ENCODE measurements at regions not wholly inside any gene's neighbourhood (a gene's known extent, or its start where the extent isn't known, plus 50 kb on each side); places are given as distances from the start of the nearest gene placed in this dataset.

GRCh38 chr13:22102271-22102670, 431.4 kb downstream of the FGF9 start:
- TF ChIP-seq TAF1 (IDR thresholded peaks at IDR 0.05; ENCODE audit: borderline replicate concordance, insufficient read depth, low read length) (no peak), FOXP2 (optimal IDR thresholded peaks at IDR 0.05; ENCODE audit: borderline replicate concordance, extremely low read depth, extremely low read length, insufficient read depth) (no peak)

DNA sequence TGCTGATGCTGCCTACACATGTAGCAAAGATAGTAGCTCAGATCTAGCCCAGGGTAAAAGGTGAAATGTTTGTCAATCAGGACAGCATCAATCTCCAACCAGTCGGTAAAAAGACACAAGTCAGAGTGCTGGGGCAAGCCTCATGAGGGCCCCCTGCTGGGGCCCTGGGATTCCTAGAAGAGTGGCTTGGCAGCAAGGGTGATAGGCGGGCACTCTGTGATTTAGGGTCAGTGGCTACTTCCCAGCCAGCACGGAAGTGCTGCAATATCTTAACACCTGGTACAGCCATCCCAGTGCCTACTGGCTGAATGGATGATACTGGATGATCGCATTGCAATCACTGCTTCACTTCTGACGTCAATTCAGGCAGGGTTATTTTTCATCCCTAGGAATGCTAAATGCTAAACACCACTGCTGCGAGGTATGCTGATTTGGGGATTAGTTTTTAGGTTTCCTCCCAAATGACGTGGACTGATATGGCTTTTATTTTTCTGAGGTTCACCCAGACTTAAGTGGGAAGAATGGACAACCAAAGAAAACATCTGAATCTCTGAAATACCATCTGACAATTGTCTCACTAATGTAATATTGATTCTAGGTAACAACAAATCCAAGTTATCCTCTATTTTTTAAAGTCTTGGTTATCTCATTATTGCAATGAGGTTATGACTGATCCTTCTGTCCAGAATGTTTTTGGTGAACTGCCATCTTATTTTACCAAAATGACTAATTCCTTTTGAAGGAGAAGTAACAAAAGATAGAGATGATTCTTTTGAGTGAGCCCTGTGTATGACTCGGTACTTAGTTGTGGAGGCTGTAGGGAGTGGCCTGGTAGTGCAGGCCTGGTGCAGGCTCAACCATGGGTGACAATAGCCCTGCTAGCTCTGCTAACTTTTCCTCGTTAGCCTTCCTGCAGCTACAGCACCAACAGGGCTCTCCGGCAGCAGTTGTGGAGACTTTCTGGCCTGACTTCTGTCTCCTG, 432.5 kb downstream of the FGF9 start:
- TF ChIP-seq SIN3A (IDR thresholded peaks at IDR 0.05; ENCODE audit: borderline replicate concordance, insufficient read depth, low read length), result no peak
- no peak for TF ChIP-seq POLR2AphosphoS5 (IDR thresholded peaks at IDR 0.05; ENCODE audit: low read depth, low read length)
- TF ChIP-seq REST (IDR thresholded peaks at IDR 0.05; ENCODE audit: insufficient read depth in 1 of 2, low read depth in 2 of 2, low read length in 2 of 2), result no peak
- TF ChIP-seq FOXP2 (optimal IDR thresholded peaks at IDR 0.05; ENCODE audit: borderline replicate concordance, extremely low read depth, extremely low read length, insufficient read depth), result no peak
- no peak for TF ChIP-seq TAF1 (IDR thresholded peaks at IDR 0.05; ENCODE audit: borderline replicate concordance, insufficient read depth, low read length)

DNA sequence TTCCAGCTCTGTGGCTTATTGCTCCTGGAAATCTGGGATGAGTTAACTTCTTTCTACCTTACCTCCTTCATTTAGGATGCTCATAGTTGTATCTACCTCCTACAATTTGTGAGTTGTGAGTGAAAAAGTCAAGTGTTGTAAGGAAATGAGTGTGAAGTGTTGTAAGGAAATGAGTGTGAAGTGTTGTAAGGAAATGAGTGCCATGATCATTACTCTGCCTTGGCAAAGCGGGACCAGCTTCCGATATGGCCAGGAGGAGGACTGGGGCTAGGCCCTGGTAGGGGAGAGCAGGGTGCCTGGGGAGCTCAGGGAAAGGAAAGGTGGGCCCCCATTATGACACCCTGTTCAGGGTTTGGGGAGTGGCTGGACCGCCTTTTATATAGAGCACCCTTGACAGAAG, 435.2 kb downstream of the FGF9 start:
- TF ChIP-seq TAF1 (IDR thresholded peaks at IDR 0.05; ENCODE audit: borderline replicate concordance, insufficient read depth, low read length), result no peak
- no peak for TF ChIP-seq POLR2AphosphoS5 (IDR thresholded peaks at IDR 0.05; ENCODE audit: low read depth, low read length)
- TF ChIP-seq FOXP2 (optimal IDR thresholded peaks at IDR 0.05; ENCODE audit: borderline replicate concordance, extremely low read depth, extremely low read length, insufficient read depth), result no peak
- TF ChIP-seq SIN3A (IDR thresholded peaks at IDR 0.05; ENCODE audit: borderline replicate concordance, insufficient read depth, low read length), result no peak
- no peak for TF ChIP-seq REST (IDR thresholded peaks at IDR 0.05; ENCODE audit: insufficient read depth in 1 of 2, low read depth in 2 of 2, low read length in 2 of 2)

DNA sequence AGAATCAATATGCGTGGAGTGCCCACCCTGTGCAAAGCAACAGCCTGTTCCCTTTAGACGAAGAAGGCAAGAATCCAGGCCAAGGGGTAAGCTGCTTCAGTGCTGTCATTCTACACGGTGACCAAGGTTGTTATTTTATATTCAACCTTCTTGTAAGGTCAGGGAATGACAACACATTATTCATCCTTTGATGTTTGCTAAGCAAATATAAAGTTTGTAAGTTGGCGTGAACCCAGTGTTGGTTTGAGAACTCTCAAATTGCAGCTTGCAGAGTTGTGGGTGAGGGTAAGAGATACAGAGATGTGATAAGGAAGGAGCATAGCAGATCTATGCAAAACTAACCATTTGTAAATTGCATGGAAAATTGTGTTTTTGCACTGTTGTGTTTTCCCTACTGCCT, 436.7 kb downstream of the FGF9 start:
- TF ChIP-seq POLR2AphosphoS5 (IDR thresholded peaks at IDR 0.05; ENCODE audit: low read depth, low read length) (no peak), TAF1 (IDR thresholded peaks at IDR 0.05; ENCODE audit: borderline replicate concordance, insufficient read depth, low read length) (no peak), FOXP2 (optimal IDR thresholded peaks at IDR 0.05; ENCODE audit: borderline replicate concordance, extremely low read depth, extremely low read length, insufficient read depth) (no peak), SIN3A (IDR thresholded peaks at IDR 0.05; ENCODE audit: borderline replicate concordance, insufficient read depth, low read length) (no peak), REST (IDR thresholded peaks at IDR 0.05; ENCODE audit: insufficient read depth in 1 of 2, low read depth in 2 of 2, low read length in 2 of 2) (no peak)

DNA sequence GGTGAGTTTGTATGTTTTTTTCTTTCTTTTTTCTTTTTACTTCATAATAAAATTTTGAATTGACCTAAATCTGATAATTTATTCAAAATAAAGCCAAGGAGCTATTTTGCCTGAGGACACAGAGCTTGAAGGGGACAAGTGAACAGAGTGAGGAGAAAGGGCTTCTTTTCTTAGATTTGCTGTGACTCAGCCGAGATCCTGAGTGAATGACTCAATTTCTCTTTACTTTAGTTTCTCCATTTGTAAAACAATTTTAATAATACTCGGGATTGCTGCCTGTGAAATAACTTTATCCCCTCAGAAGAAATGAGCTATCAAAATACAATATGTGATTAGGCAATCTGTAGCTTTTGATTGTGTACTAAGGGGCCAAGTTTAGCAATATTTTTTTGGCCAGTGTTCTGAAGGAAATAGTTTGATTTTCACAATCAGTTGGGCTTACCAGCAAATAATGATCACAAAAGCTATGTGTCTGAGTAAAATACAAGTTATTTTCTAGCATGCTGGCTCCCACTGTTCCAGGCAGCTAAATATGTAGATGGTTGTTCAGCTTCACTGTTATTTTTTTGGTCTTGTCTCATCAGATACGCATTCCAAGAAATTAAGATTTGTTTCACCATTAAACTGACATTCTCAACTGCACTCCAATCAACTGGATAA, 437.5 kb downstream of the FGF9 start:
- TF ChIP-seq SIN3A (IDR thresholded peaks at IDR 0.05; ENCODE audit: borderline replicate concordance, insufficient read depth, low read length) (no peak), TAF1 (IDR thresholded peaks at IDR 0.05; ENCODE audit: borderline replicate concordance, insufficient read depth, low read length) (no peak), POLR2AphosphoS5 (IDR thresholded peaks at IDR 0.05; ENCODE audit: low read depth, low read length) (no peak), REST (IDR thresholded peaks at IDR 0.05; ENCODE audit: insufficient read depth in 1 of 2, low read depth in 2 of 2, low read length in 2 of 2) (no peak), FOXP2 (optimal IDR thresholded peaks at IDR 0.05; ENCODE audit: borderline replicate concordance, extremely low read depth, extremely low read length, insufficient read depth) (no peak)
